Loucy (cell line): ENCODE measurements at regions not wholly inside any gene's neighbourhood (a gene's known extent, or its start where the extent isn't known, plus 50 kb on each side); places are given as distances from the start of the nearest gene placed in this dataset.

Source experiments
- CTCF ChIP-seq: fragments of 200-600 bp; sonication (generic); conservative IDR thresholded peaks from 2 replicates; pipeline ENCODE4 v1.5.1; 2014; ENCODE audit warnings: mild to moderate bottlenecking, antibody characterized with exemption, low read length
- EZH2phosphoT487 ChIP-seq: fragments of 200-600 bp; IDR thresholded peaks from 2 replicates; pipeline ENCODE4 v1.6.1; 2018; ENCODE audit warnings: antibody characterized with exemption, mild to moderate bottlenecking, moderate library complexity, borderline replicate concordance

GRCh38 chr7:94154858-94155257 is 150.7 kb upstream of the BET1 start:
- TF ChIP-seq CTCF: no peak
- no peak for TF ChIP-seq EZH2phosphoT487
